HCT116 (cell line): ENCODE measurements at regions not wholly inside any gene's neighbourhood (a gene's known extent, or its start where the extent isn't known, plus 50 kb on each side); places are given as distances from the start of the nearest gene placed in this dataset.

Source experiments
- ATAC-seq: fragments of 200-7000 bp; cut with Tn5 transposase; 2 replicates; pipeline ENCODE4 v1.9.1; 2020; ENCODE audit warnings: mild to moderate bottlenecking, moderate library complexity
- BruUV-seq: library from RNA; stranded (reverse); fragments of 400-500 nt; replicated peaks from 2 replicates; lab custom pipeline; 2021; lab: Mats Ljungman, UMichigan
- CTCF ChIA-PET: fragments of 300-600 bp; sonication (Branson Sonifier 250); formaldehyde crosslinking; loops from one replicate; lab custom pipeline; 2021; ENCODE audit warnings: antibody characterized with exemption; lab: Charles Lee
- POLR2A ChIA-PET: fragments of 300-600, 350-600 bp; sonication (Branson Sonifier 250); formaldehyde crosslinking; loops from one replicate; lab custom pipeline; 2021; ENCODE audit warnings: antibody characterized with exemption; lab: Charles Lee
- RAD21 ChIA-PET, 2 experiments: fragments of 300-600 bp; sonication (Branson Sonifier 250); formaldehyde crosslinking; loops; one replicate each; lab custom pipeline; 2023; ENCODE audit warnings: low total read pairs in 2 of 2; ENCODE audit not compliant: uncharacterized antibody in 2 of 2, unreplicated experiment in 2 of 2, low non-redundant PET in 1 of 2; lab: Charles Lee
- DNase-seq: peaks from one replicate; pipeline ENCODE4 v3.0.0-alpha.2; 2010; ENCODE audit warnings: low read depth, low spot score
- H2AFZ ChIP-seq: fragments of 200-600 bp; shearing (Covaris generic), sonication (generic); 2 replicates; pipeline ENCODE4 v1.6.1; 2017; ENCODE audit warnings: low read depth, mixed run types, mixed read lengths, antibody characterized with exemption, low read length; ENCODE audit not compliant: poor library complexity, severe bottlenecking
- H3K27ac ChIP-seq: 2 replicates; pipeline ENCODE4 v1.5.1; 2012; ENCODE audit warnings: low read depth, low read length
- H3K27me3 ChIP-seq: fragments of 200-600 bp; sonication (generic); 2 replicates; pipeline ENCODE4 v1.6.1; 2016; ENCODE audit warnings: mixed run types, low read length, mixed read lengths; ENCODE audit not compliant: insufficient read depth
- H3K36me3 ChIP-seq, 2 experiments: fragments of 200-500 bp in 1 of 2; fragments of 200-600 bp in 1 of 2; sonication (Bioruptor generic) in 1 of 2; sonication (generic) in 1 of 2; 2 replicates each; pipeline versions ENCODE4 v1.5.1 to v1.6.1; 2014 to 2016; ENCODE audit warnings: low read length in 2 of 2, inconsistent platforms in 1 of 2, mixed read lengths in 1 of 2, mixed run types in 1 of 2; ENCODE audit not compliant: insufficient read depth in 2 of 2, control insufficient read depth in 1 of 2
- H3K4me1 ChIP-seq, 2 experiments: fragments of 200-600 bp in 1 of 2; sonication (generic) in 1 of 2; 2 replicates each; pipeline versions ENCODE4 v1.5.1 to v1.6.1; 2012 to 2017; ENCODE audit warnings: low read length in 2 of 2, inconsistent platforms in 1 of 2, mild to moderate bottlenecking in 1 of 2, mixed read lengths in 1 of 2, mixed run types in 1 of 2, moderate library complexity in 1 of 2; ENCODE audit not compliant: insufficient read depth in 2 of 2, control insufficient read depth in 1 of 2
- H3K4me2 ChIP-seq: fragments of 200-600 bp; sonication (generic); 2 replicates; pipeline ENCODE4 v1.6.1; 2017; ENCODE audit warnings: mixed run types, low read length, mixed read lengths
- H3K4me3 ChIP-seq, 2 experiments: fragments of 200-600 bp in 1 of 2; sonication (generic) in 1 of 2; replicated peaks in 1 of 2; 2 replicates each; pipeline ENCODE4 v1.5.1; 2011 to 2016; ENCODE audit warnings: low read length in 2 of 2, control low read depth in 1 of 2, low read depth in 1 of 2, mild to moderate bottlenecking in 1 of 2, mixed read lengths in 1 of 2, mixed run types in 1 of 2
- H3K79me2 ChIP-seq: fragments of 200-600 bp; sonication (generic); 2 replicates; pipeline ENCODE4 v1.6.1; 2017; ENCODE audit warnings: mild to moderate bottlenecking, mixed run types, low read length, moderate library complexity, mixed read lengths; ENCODE audit not compliant: insufficient read depth
- H3K9ac ChIP-seq: fragments of 200-600 bp; sonication (generic); 2 replicates; pipeline ENCODE4 v1.6.1; 2016; ENCODE audit warnings: low read length, mixed read lengths
- H3K9me2 ChIP-seq: fragments of 200-600 bp; sonication (generic), shearing (Covaris generic); 2 replicates; pipeline ENCODE4 v1.6.1; 2017; ENCODE audit warnings: mixed run types, mild to moderate bottlenecking, moderate library complexity; ENCODE audit not compliant: insufficient read depth
- H3K9me3 ChIP-seq, 2 experiments: fragments of 200-500 bp in 1 of 2; fragments of 200-600 bp in 1 of 2; sonication (Bioruptor generic) in 1 of 2; sonication (generic) in 1 of 2; 2 replicates each; pipeline ENCODE4 v1.6.1; 2014 to 2017; ENCODE audit warnings: low read length in 2 of 2, mixed read lengths in 2 of 2, inconsistent platforms in 1 of 2, low read depth in 1 of 2, mild to moderate bottlenecking in 1 of 2, mixed run types in 1 of 2, moderate library complexity in 1 of 2; ENCODE audit not compliant: control insufficient read depth in 1 of 2, insufficient read depth in 1 of 2
- H4K20me1 ChIP-seq: fragments of 200-600 bp; sonication (generic), shearing (Covaris generic); 2 replicates; pipeline ENCODE4 v1.6.1; 2017; ENCODE audit warnings: mixed run types, mild to moderate bottlenecking, moderate library complexity; ENCODE audit not compliant: insufficient read depth
- ATF3 ChIP-seq: IDR thresholded peaks from 2 replicates; pipeline ENCODE4 v1.6.1; 2012
- CBX3 ChIP-seq: IDR thresholded peaks from 2 replicates; pipeline ENCODE4 v1.6.1; 2012; ENCODE audit warnings: low read depth
- CEBPB ChIP-seq: IDR thresholded peaks from 2 replicates; pipeline ENCODE4 v1.6.1; 2012; ENCODE audit warnings: low read depth
- EGR1 ChIP-seq: IDR thresholded peaks from 2 replicates; pipeline ENCODE4 v1.6.1; 2012; ENCODE audit warnings: low read depth
- ELF1 ChIP-seq: IDR thresholded peaks from 2 replicates; pipeline ENCODE4 v1.6.1; 2012; ENCODE audit warnings: low read depth, borderline replicate concordance
- EZH2 ChIP-seq: fragments of 200-600 bp; sonication (generic); IDR thresholded peaks from 2 replicates; pipeline ENCODE4 v1.6.1; 2017; ENCODE audit warnings: antibody characterized with exemption, mixed run types
- EZH2phosphoT487 ChIP-seq: fragments of 200-600 bp; IDR thresholded peaks from 2 replicates; pipeline ENCODE4 v1.6.1; 2018; ENCODE audit warnings: antibody characterized with exemption, borderline replicate concordance
- FOSL1 ChIP-seq: IDR thresholded peaks from 2 replicates; pipeline ENCODE4 v1.6.1; 2012; ENCODE audit warnings: low read depth
- JUND ChIP-seq: IDR thresholded peaks from 2 replicates; pipeline ENCODE4 v1.6.1; 2012
- MAX ChIP-seq: IDR thresholded peaks from 2 replicates; pipeline ENCODE4 v1.6.1; 2012
- POLR2A ChIP-seq: IDR thresholded peaks from 2 replicates; pipeline ENCODE4 v1.7.0; 2011; ENCODE audit warnings: borderline replicate concordance; ENCODE audit not compliant: insufficient read depth, insufficient read length; ENCODE audit errors: extremely low read depth
- POLR2AphosphoS5 ChIP-seq: IDR thresholded peaks from 2 replicates; pipeline ENCODE4 v1.6.1; 2011; ENCODE audit warnings: mild to moderate bottlenecking, low read depth, low read length, moderate library complexity
- RAD21 ChIP-seq: IDR thresholded peaks from 2 replicates; pipeline ENCODE4 v1.6.1; 2012; ENCODE audit warnings: low read depth, mild to moderate bottlenecking
- SIN3A ChIP-seq: IDR thresholded peaks from 2 replicates; pipeline ENCODE4 v1.6.1; 2012; ENCODE audit warnings: low read depth
- TCF7L2 ChIP-seq: IDR thresholded peaks from 2 replicates; pipeline ENCODE4 v1.7.0; 2011; ENCODE audit warnings: borderline replicate concordance, inconsistent platforms; ENCODE audit not compliant: insufficient read depth, insufficient read length; ENCODE audit errors: extremely low read depth
- YY1 ChIP-seq: IDR thresholded peaks from 2 replicates; pipeline ENCODE4 v1.6.1; 2011; ENCODE audit warnings: low read length, low read depth, moderate library complexity, mild to moderate bottlenecking; ENCODE audit not compliant: insufficient replicate concordance; ENCODE audit errors: extremely low read depth
- ZBTB33 ChIP-seq: IDR thresholded peaks from 2 replicates; pipeline ENCODE4 v1.6.1; 2011; ENCODE audit warnings: mild to moderate bottlenecking, low read length, moderate library complexity; ENCODE audit not compliant: insufficient replicate concordance; ENCODE audit errors: extremely low read depth
- ZFX ChIP-seq: fragments of 450-650 bp; IDR thresholded peaks from 2 replicates; pipeline ENCODE4 v1.6.1; 2017
- ZNF274 ChIP-seq: fragments of 200-500 bp; sonication (Bioruptor generic); IDR thresholded peaks from 2 replicates; pipeline ENCODE4 v1.6.1; 2014; ENCODE audit warnings: mild to moderate bottlenecking, low read depth, low read length, inconsistent platforms
- intact Hi-C: fragments of 100-400 bp; cut with micrococcal nuclease; formaldehyde crosslinking; loops from 2 replicates; pipeline ENCODE4 v1.10.0; 2022

GRCh38 chr19:28422046-28422445 is 790.9 kb downstream of the UQCRFS1 start:
- CTCF ChIA-PET = no interaction called here
- peaks cover 3 to 35% of the 10 kb centered on the region in 2 experiments; a peak in 2 of 4 replicates for H3K9me3 ChIP-seq
- no peak overlapping the region for H2AFZ ChIP-seq
- no peak overlapping the region for H3K27ac ChIP-seq
- TF ChIP-seq YY1 = no peak
- TF ChIP-seq RAD21 = no peak
- TF ChIP-seq POLR2A = no peak
- TF ChIP-seq TCF7L2 = no peak
- no peak for TF ChIP-seq SIN3A
- RAD21 ChIA-PET = no interaction called here
- no peaks in the 10 kb centered on the region for H3K36me3 ChIP-seq
- intact Hi-C loops = no loop called here
- no peak for ATAC-seq
- H3K4me2 ChIP-seq = no peak overlapping the region
- no peaks in the 10 kb centered on the region for H3K4me1 ChIP-seq
- no peaks in the 10 kb centered on the region for H3K27me3 ChIP-seq
- BruUV-seq = no TSS peak
- no peaks in the 10 kb centered on the region for H3K9me2 ChIP-seq
- POLR2A ChIA-PET = no interaction called here
- H3K4me3 ChIP-seq = no peak overlapping the region
- H4K20me1 ChIP-seq = no peaks in the 10 kb centered on the region
- no peak overlapping the region for H3K9ac ChIP-seq
- DNase-seq = no peak
- no peaks in the 10 kb centered on the region for H3K79me2 ChIP-seq

GRCh38 chr19:28420811-28421550 is 792.0 kb downstream of the UQCRFS1 start:
- ChIA-PET RAD21 (no interaction called here), CTCF (no interaction called here), POLR2A (no interaction called here)
- H3K9me2 ChIP-seq = no peaks in the 10 kb centered on the region
- BruUV-seq = no TSS peak
- no peaks in the 10 kb centered on the region for H3K36me3 ChIP-seq
- H3K9me3 ChIP-seq = peaks cover 3 to 35% of the 10 kb centered on the region in 2 experiments; a peak in 2 of 4 replicates
- DNase-seq (no peak), ATAC-seq (no peak)
- no peaks in the 10 kb centered on the region for H3K79me2 ChIP-seq
- H3K27me3 ChIP-seq = no peaks in the 10 kb centered on the region
- H3K27ac ChIP-seq = no peak overlapping the region
- H3K4me1 ChIP-seq = no peaks in the 10 kb centered on the region
- TF ChIP-seq JUND (no peak), ELF1 (no peak), ATF3 (no peak), CBX3 (no peak), POLR2AphosphoS5 (no peak), EGR1 (no peak), FOSL1 (no peak), RAD21 (no peak), ZFX (no peak), EZH2phosphoT487 (no peak), MAX (no peak), ZBTB33 (no peak), EZH2 (no peak), TCF7L2 (no peak), ZNF274 (no peak), CEBPB (no peak)
- no peak overlapping the region for H3K4me3 ChIP-seq
- H4K20me1 ChIP-seq = no peaks in the 10 kb centered on the region
- no peak overlapping the region for H3K9ac ChIP-seq
- intact Hi-C loops = no loop called here
- no peak overlapping the region for H2AFZ ChIP-seq
- H3K4me2 ChIP-seq = no peak overlapping the region
